Neural crest cell (in vitro differentiated cells): ENCODE measurements at regions not wholly inside any gene's neighbourhood (a gene's known extent, or its start where the extent isn't known, plus 50 kb on each side); places are given as distances from the start of the nearest gene placed in this dataset.

Experiments
- DNase-seq: peaks from one replicate; pipeline ENCODE4 v3.0.0; 2021; ENCODE audit warnings: low read depth, mixed read lengths, low spot score
- H3K27ac Mint-ChIP-seq: one replicate; pipeline ENCODE4 v1.8.0; 2021; ENCODE audit warnings: mild to moderate bottlenecking, mixed read lengths; ENCODE audit not compliant: unreplicated experiment
- H3K27me3 Mint-ChIP-seq: 2 replicates; pipeline ENCODE4 v1.8.0; 2021; ENCODE audit warnings: low read depth, mild to moderate bottlenecking, mixed read lengths
- H3K36me3 Mint-ChIP-seq: 2 replicates; pipeline ENCODE4 v1.8.0; 2021; ENCODE audit warnings: low read depth, mild to moderate bottlenecking, mixed read lengths
- H3K4me1 Mint-ChIP-seq: 2 replicates; pipeline ENCODE4 v1.8.0; 2021; ENCODE audit warnings: mixed read lengths
- H3K4me3 Mint-ChIP-seq: one replicate; pipeline ENCODE4 v1.8.0; 2021; ENCODE audit warnings: mild to moderate bottlenecking, mixed read lengths
- H3K9me3 Mint-ChIP-seq: 2 replicates; pipeline ENCODE4 v1.8.0; 2021; ENCODE audit warnings: mixed read lengths
- TF ChIP-seq, protein P1 (sequence below): fragments of 200-600 bp; sonication (generic); conservative IDR thresholded peaks from 2 replicates; pipeline ENCODE4 v1.5.0; 2021; ENCODE audit warnings: antibody characterized with exemption, mild to moderate bottlenecking

DNA sequence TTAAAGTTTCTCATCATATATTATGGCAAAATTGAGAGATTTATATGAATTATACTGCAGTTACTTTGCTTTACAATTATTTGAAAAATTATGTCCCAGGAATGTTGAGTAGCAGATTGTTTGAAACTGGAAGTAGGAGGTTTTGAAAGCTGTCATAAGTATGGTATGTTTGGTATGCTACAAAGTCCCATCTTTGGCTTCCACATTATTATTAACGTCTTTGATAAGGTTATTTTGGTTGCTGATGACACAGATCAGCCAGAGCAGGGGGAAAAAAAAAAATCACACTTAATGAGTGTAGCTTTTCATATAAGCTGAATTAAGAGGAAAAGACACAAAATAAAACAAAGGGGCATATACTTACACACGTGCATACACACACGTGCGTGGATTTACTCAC is 130.1 kb downstream of the SLITRK1 start:
- H3K4me3 Mint-ChIP-seq = no peak overlapping the region
- TF ChIP-seq, protein P1, sequence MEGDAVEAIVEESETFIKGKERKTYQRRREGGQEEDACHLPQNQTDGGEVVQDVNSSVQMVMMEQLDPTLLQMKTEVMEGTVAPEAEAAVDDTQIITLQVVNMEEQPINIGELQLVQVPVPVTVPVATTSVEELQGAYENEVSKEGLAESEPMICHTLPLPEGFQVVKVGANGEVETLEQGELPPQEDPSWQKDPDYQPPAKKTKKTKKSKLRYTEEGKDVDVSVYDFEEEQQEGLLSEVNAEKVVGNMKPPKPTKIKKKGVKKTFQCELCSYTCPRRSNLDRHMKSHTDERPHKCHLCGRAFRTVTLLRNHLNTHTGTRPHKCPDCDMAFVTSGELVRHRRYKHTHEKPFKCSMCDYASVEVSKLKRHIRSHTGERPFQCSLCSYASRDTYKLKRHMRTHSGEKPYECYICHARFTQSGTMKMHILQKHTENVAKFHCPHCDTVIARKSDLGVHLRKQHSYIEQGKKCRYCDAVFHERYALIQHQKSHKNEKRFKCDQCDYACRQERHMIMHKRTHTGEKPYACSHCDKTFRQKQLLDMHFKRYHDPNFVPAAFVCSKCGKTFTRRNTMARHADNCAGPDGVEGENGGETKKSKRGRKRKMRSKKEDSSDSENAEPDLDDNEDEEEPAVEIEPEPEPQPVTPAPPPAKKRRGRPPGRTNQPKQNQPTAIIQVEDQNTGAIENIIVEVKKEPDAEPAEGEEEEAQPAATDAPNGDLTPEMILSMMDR = no peak
- H3K9me3 Mint-ChIP-seq = no peaks in the 10 kb centered on the region
- no peaks in the 10 kb centered on the region for H3K27me3 Mint-ChIP-seq
- H3K27ac Mint-ChIP-seq = no peak overlapping the region
- DNase-seq = no peak
- no peaks in the 10 kb centered on the region for H3K36me3 Mint-ChIP-seq
- H3K4me1 Mint-ChIP-seq = no peaks in the 10 kb centered on the region

- Mint-ChIP-seq H3K27ac (no peak overlapping the region), H3K4me3 (no peak overlapping the region), H3K36me3 (no peaks in the 10 kb centered on the region), H3K27me3 (no peaks in the 10 kb centered on the region), H3K9me3 (no peaks in the 10 kb centered on the region), H3K4me1 (no peaks in the 10 kb centered on the region)
- DNase-seq = no peak
- TF ChIP-seq, protein P1 = no peak
These were observed 141.7 kb downstream of the SLITRK1 start for GRCh38 chr13:83740622-83741021.

- no peaks in the 10 kb centered on the region for H3K36me3 Mint-ChIP-seq
- H3K4me3 Mint-ChIP-seq = no peak overlapping the region
- H3K9me3 Mint-ChIP-seq = no peaks in the 10 kb centered on the region
- DNase-seq = no peak
- no peaks in the 10 kb centered on the region for H3K4me1 Mint-ChIP-seq
- H3K27ac Mint-ChIP-seq = no peak overlapping the region
- H3K27me3 Mint-ChIP-seq = no peaks in the 10 kb centered on the region
- TF ChIP-seq, protein P1 = no peak
These were observed 143.9 kb downstream of the SLITRK1 start for GRCh38 chr13:83738407-83738806.

GRCh38 chr13:83733293-83733692 is 149.0 kb downstream of the SLITRK1 start:
- TF ChIP-seq, protein P1 = no peak
- Mint-ChIP-seq H3K4me1 (no peaks in the 10 kb centered on the region), H3K9me3 (no peaks in the 10 kb centered on the region), H3K4me3 (no peak overlapping the region), H3K27me3 (no peaks in the 10 kb centered on the region), H3K27ac (no peak overlapping the region), H3K36me3 (no peaks in the 10 kb centered on the region)
- no peak for DNase-seq

- DNase-seq = no peak
- TF ChIP-seq, protein P1 = no peak
- no peaks in the 10 kb centered on the region for H3K27me3 Mint-ChIP-seq
- H3K36me3 Mint-ChIP-seq = no peaks in the 10 kb centered on the region
- no peaks in the 10 kb centered on the region for H3K9me3 Mint-ChIP-seq
- no peak overlapping the region for H3K4me3 Mint-ChIP-seq
- H3K4me1 Mint-ChIP-seq = no peaks in the 10 kb centered on the region
- no peak overlapping the region for H3K27ac Mint-ChIP-seq
These were observed 149.5 kb downstream of the SLITRK1 start for GRCh38 chr13:83732755-83733154.

- no peak for DNase-seq
- Mint-ChIP-seq H3K27me3 (no peaks in the 10 kb centered on the region), H3K36me3 (no peaks in the 10 kb centered on the region), H3K27ac (no peak overlapping the region), H3K9me3 (no peaks in the 10 kb centered on the region), H3K4me1 (no peaks in the 10 kb centered on the region), H3K4me3 (no peak overlapping the region)
- TF ChIP-seq, protein P1 = no peak
These were observed 151.2 kb downstream of the SLITRK1 start for GRCh38 chr13:83731113-83731512.
